ENCODE measurements at regions not wholly inside any gene's neighbourhood (a gene's known extent, or its start where the extent isn't known, plus 50 kb on each side); places are given as distances from the start of the nearest gene placed in this dataset.
"Not testable (repeated sequence)": the region's sequence is repeated elsewhere in the genome, so short reads cannot be mapped to it uniquely, and the experiment has no call there.

- Mint-ChIP-seq H3K4me1 (no peaks in the 10 kb centered on the region), H3K36me3 (no peaks in the 10 kb centered on the region), H3K9me3 (no peaks in the 10 kb centered on the region), H3K4me3 (no peak overlapping the region), H3K27ac (no peak overlapping the region), H3K27me3 (peaks cover 1% of the 10 kb centered on the region)
These were observed 223.4 kb upstream of the MCHR2 start for GRCh38 chr6:100217225-100218012.

- H3K9me3 Mint-ChIP-seq: no peaks in the 10 kb centered on the region
- H3K27ac Mint-ChIP-seq: no peak overlapping the region
- H3K4me3 Mint-ChIP-seq: no peak overlapping the region
- no peaks in the 10 kb centered on the region for H3K4me1 Mint-ChIP-seq
- no peaks in the 10 kb centered on the region for H3K36me3 Mint-ChIP-seq
- H3K27me3 Mint-ChIP-seq: peaks cover 1% of the 10 kb centered on the region
These were observed 222.7 kb upstream of the MCHR2 start for GRCh38 chr6:100216760-100217159.

GRCh38 chr6:100212131-100212530 is 218.1 kb upstream of the MCHR2 start:
- Mint-ChIP-seq H3K27me3 (peaks cover 4% of the 10 kb centered on the region), H3K4me3 (no peak overlapping the region), H3K9me3 (peaks cover 3% of the 10 kb centered on the region), H3K4me1 (no peaks in the 10 kb centered on the region), H3K27ac (no peak overlapping the region), H3K36me3 (no peaks in the 10 kb centered on the region)

- H3K27me3 Mint-ChIP-seq: peaks cover 4% of the 10 kb centered on the region
- no peaks in the 10 kb centered on the region for H3K4me1 Mint-ChIP-seq
- peaks cover 3% of the 10 kb centered on the region for H3K9me3 Mint-ChIP-seq
- no peak overlapping the region for H3K4me3 Mint-ChIP-seq
- H3K36me3 Mint-ChIP-seq: no peaks in the 10 kb centered on the region
- H3K27ac Mint-ChIP-seq: no peak overlapping the region
These were observed 216.4 kb upstream of the MCHR2 start for GRCh38 chr6:100210137-100211117.

GRCh38 chr6:100209323-100210136 is 215.5 kb upstream of the MCHR2 start:
- H3K27me3 Mint-ChIP-seq: peaks cover 4% of the 10 kb centered on the region
- peaks cover 4% of the 10 kb centered on the region for H3K9me3 Mint-ChIP-seq
- H3K27ac Mint-ChIP-seq: no peak overlapping the region
- H3K4me1 Mint-ChIP-seq: no peaks in the 10 kb centered on the region
- no peak overlapping the region for H3K4me3 Mint-ChIP-seq
- H3K36me3 Mint-ChIP-seq: no peaks in the 10 kb centered on the region

GRCh38 chr6:100203400-100203799 is 209.4 kb upstream of the MCHR2 start:
- H3K36me3 Mint-ChIP-seq: no peaks in the 10 kb centered on the region
- no peak overlapping the region for H3K27ac Mint-ChIP-seq
- H3K9me3 Mint-ChIP-seq: peaks cover 4% of the 10 kb centered on the region
- no peaks in the 10 kb centered on the region for H3K4me1 Mint-ChIP-seq
- H3K27me3 Mint-ChIP-seq: peaks cover 2% of the 10 kb centered on the region
- H3K4me3 Mint-ChIP-seq: no peak overlapping the region

GRCh38 chr6:100202417-100203194 is 208.6 kb upstream of the MCHR2 start:
- Mint-ChIP-seq H3K27me3 (peaks cover 2% of the 10 kb centered on the region), H3K27ac (no peak overlapping the region), H3K4me3 (no peak overlapping the region), H3K4me1 (no peaks in the 10 kb centered on the region), H3K9me3 (peaks cover 4% of the 10 kb centered on the region), H3K36me3 (no peaks in the 10 kb centered on the region)

GRCh38 chr6:100196214-100196982 is 202.4 kb upstream of the MCHR2 start:
- not testable (repeated sequence) for H3K9me3 Mint-ChIP-seq

GRCh38 chr6:100195244-100195643 is 201.2 kb upstream of the MCHR2 start:
- not testable (repeated sequence) for H3K9me3 Mint-ChIP-seq, H3K27me3 Mint-ChIP-seq, H3K27ac Mint-ChIP-seq, H3K4me1 Mint-ChIP-seq, H3K36me3 Mint-ChIP-seq, H3K4me3 Mint-ChIP-seq

More at GRCh38 chr6:100196214-100196982, 202.4 kb upstream of the MCHR2 start:
- H3K27ac Mint-ChIP-seq, H3K36me3 Mint-ChIP-seq, H3K4me1 Mint-ChIP-seq, H3K27me3 Mint-ChIP-seq, H3K4me3 Mint-ChIP-seq: not testable (repeated sequence)

- peaks cover 2% of the 10 kb centered on the region for H3K27me3 Mint-ChIP-seq
- H3K27ac Mint-ChIP-seq: no peak overlapping the region
- no peaks in the 10 kb centered on the region for H3K9me3 Mint-ChIP-seq
- no peak overlapping the region for H3K4me3 Mint-ChIP-seq
- no peaks in the 10 kb centered on the region for H3K36me3 Mint-ChIP-seq
- H3K4me1 Mint-ChIP-seq: no peaks in the 10 kb centered on the region
These were observed 200.5 kb upstream of the MCHR2 start for GRCh38 chr6:100194535-100194934.

- no peaks in the 10 kb centered on the region for H3K4me1 Mint-ChIP-seq
- H3K4me3 Mint-ChIP-seq: no peak overlapping the region
- H3K27me3 Mint-ChIP-seq: peaks cover 2% of the 10 kb centered on the region
- no peaks in the 10 kb centered on the region for H3K9me3 Mint-ChIP-seq
- no peaks in the 10 kb centered on the region for H3K36me3 Mint-ChIP-seq
- H3K27ac Mint-ChIP-seq: no peak overlapping the region
These were observed 194.7 kb upstream of the MCHR2 start for GRCh38 chr6:100188754-100189153.

- Mint-ChIP-seq H3K27me3 (peaks cover 2% of the 10 kb centered on the region), H3K4me3 (no peak overlapping the region), H3K4me1 (no peaks in the 10 kb centered on the region), H3K9me3 (no peaks in the 10 kb centered on the region), H3K36me3 (no peaks in the 10 kb centered on the region), H3K27ac (no peak overlapping the region)
These were observed 192.5 kb upstream of the MCHR2 start for GRCh38 chr6:100186552-100186951.

- Mint-ChIP-seq H3K9me3 (no peaks in the 10 kb centered on the region), H3K27ac (no peak overlapping the region), H3K36me3 (no peaks in the 10 kb centered on the region), H3K27me3 (peaks cover 2% of the 10 kb centered on the region), H3K4me3 (no peak overlapping the region), H3K4me1 (no peaks in the 10 kb centered on the region)
These were observed 191.6 kb upstream of the MCHR2 start for GRCh38 chr6:100185615-100186014.

- Mint-ChIP-seq H3K4me1 (no peaks in the 10 kb centered on the region), H3K27ac (no peak overlapping the region), H3K36me3 (no peaks in the 10 kb centered on the region), H3K27me3 (peaks cover 2% of the 10 kb centered on the region), H3K9me3 (no peaks in the 10 kb centered on the region), H3K4me3 (no peak overlapping the region)
These were observed 190.4 kb upstream of the MCHR2 start for GRCh38 chr6:100184473-100184872.
